ENCODE measurements at regions not wholly inside any gene's neighbourhood (a gene's known extent, or its start where the extent isn't known, plus 50 kb on each side); places are given as distances from the start of the nearest gene placed in this dataset.
"Not testable (repeated sequence)": the region's sequence is repeated elsewhere in the genome, so short reads cannot be mapped to it uniquely, and the experiment has no call there.

GRCh38 chr22:46033256-46034200 is 56.6 kb upstream of the WNT7B start:
- Mint-ChIP-seq H3K9me3 (no peaks in the 10 kb centered on the region), H3K4me1 (peaks cover 39% of the 10 kb centered on the region), H3K27me3 (ENCODE audit: insufficient read depth, low read depth, poor library complexity) (peaks cover 16% of the 10 kb centered on the region), H3K36me3 (ENCODE audit: low read depth) (no peaks in the 10 kb centered on the region), H3K27ac (no peak overlapping the region), H3K4me3 (no peak overlapping the region)
- peaks cover 4% of the 10 kb centered on the region; the same call in 1 of the 2 replicates for H3F3A ChIP-seq (replicated peaks; ENCODE audit: low read depth)
- no peaks in the 10 kb centered on the region for H3K36me3 ChIP-seq (ENCODE audit: insufficient read depth)
- H4K20me1 ChIP-seq (replicated peaks; ENCODE audit: insufficient read depth): no peaks in the 10 kb centered on the region
- no peak for DNase-seq (ENCODE audit: low spot score)
- ATAC-seq: no peak
- H3K9me2 ChIP-seq (ENCODE audit: insufficient read depth): no peaks in the 10 kb centered on the region
- H2AFZ ChIP-seq: no peak overlapping the region
- TF ChIP-seq JUNB (IDR thresholded peaks at IDR 0.05; ENCODE audit: unreplicated experiment): no peak
- TF ChIP-seq, protein P1, sequence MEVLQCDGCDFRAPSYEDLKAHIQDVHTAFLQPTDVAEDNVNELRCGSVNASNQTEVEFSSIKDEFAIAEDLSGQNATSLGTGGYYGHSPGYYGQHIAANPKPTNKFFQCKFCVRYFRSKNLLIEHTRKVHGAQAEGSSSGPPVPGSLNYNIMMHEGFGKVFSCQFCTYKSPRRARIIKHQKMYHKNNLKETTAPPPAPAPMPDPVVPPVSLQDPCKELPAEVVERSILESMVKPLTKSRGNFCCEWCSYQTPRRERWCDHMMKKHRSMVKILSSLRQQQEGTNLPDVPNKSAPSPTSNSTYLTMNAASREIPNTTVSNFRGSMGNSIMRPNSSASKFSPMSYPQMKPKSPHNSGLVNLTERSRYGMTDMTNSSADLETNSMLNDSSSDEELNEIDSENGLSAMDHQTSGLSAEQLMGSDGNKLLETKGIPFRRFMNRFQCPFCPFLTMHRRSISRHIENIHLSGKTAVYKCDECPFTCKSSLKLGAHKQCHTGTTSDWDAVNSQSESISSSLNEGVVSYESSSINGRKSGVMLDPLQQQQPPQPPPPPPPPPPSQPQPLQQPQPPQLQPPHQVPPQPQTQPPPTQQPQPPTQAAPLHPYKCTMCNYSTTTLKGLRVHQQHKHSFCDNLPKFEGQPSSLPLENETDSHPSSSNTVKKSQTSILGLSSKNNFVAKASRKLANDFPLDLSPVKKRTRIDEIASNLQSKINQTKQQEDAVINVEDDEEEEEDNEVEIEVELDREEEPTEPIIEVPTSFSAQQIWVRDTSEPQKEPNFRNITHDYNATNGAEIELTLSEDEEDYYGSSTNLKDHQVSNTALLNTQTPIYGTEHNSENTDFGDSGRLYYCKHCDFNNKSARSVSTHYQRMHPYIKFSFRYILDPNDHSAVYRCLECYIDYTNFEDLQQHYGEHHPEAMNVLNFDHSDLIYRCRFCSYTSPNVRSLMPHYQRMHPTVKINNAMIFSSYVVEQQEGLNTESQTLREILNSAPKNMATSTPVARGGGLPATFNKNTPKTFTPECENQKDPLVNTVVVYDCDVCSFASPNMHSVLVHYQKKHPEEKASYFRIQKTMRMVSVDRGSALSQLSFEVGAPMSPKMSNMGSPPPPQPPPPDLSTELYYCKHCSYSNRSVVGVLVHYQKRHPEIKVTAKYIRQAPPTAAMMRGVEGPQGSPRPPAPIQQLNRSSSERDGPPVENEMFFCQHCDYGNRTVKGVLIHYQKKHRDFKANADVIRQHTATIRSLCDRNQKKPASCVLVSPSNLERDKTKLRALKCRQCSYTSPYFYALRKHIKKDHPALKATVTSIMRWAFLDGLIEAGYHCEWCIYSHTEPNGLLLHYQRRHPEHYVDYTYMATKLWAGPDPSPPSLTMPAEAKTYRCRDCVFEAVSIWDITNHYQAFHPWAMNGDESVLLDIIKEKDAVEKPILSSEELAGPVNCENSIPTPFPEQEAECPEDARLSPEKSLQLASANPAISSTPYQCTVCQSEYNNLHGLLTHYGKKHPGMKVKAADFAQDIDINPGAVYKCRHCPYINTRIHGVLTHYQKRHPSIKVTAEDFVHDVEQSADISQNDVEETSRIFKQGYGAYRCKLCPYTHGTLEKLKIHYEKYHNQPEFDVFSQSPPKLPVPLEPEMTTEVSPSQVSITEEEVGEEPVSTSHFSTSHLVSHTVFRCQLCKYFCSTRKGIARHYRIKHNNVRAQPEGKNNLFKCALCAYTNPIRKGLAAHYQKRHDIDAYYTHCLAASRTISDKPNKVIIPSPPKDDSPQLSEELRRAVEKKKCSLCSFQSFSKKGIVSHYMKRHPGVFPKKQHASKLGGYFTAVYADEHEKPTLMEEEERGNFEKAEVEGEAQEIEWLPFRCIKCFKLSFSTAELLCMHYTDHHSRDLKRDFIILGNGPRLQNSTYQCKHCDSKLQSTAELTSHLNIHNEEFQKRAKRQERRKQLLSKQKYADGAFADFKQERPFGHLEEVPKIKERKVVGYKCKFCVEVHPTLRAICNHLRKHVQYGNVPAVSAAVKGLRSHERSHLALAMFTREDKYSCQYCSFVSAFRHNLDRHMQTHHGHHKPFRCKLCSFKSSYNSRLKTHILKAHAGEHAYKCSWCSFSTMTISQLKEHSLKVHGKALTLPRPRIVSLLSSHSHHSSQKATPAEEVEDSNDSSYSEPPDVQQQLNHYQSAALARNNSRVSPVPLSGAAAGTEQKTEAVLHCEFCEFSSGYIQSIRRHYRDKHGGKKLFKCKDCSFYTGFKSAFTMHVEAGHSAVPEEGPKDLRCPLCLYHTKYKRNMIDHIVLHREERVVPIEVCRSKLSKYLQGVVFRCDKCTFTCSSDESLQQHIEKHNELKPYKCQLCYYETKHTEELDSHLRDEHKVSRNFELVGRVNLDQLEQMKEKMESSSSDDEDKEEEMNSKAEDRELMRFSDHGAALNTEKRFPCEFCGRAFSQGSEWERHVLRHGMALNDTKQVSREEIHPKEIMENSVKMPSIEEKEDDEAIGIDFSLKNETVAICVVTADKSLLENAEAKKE (CRISPR knock-in tag; IDR thresholded peaks at IDR 0.05): no peak
- TF ChIP-seq, protein P2, sequence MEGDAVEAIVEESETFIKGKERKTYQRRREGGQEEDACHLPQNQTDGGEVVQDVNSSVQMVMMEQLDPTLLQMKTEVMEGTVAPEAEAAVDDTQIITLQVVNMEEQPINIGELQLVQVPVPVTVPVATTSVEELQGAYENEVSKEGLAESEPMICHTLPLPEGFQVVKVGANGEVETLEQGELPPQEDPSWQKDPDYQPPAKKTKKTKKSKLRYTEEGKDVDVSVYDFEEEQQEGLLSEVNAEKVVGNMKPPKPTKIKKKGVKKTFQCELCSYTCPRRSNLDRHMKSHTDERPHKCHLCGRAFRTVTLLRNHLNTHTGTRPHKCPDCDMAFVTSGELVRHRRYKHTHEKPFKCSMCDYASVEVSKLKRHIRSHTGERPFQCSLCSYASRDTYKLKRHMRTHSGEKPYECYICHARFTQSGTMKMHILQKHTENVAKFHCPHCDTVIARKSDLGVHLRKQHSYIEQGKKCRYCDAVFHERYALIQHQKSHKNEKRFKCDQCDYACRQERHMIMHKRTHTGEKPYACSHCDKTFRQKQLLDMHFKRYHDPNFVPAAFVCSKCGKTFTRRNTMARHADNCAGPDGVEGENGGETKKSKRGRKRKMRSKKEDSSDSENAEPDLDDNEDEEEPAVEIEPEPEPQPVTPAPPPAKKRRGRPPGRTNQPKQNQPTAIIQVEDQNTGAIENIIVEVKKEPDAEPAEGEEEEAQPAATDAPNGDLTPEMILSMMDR (conservative IDR thresholded peaks at IDR 0.05; ENCODE audit: low read depth in 2 of 2): no peak
- H3K27me3 ChIP-seq (ENCODE audit: insufficient read depth): peaks cover 6% of the 10 kb centered on the region; the same call in 1 of the 2 replicates
- no peak overlapping the region for H3K4me3 ChIP-seq
- H3K4me1 ChIP-seq (ENCODE audit: insufficient read depth): peaks cover 22% of the 10 kb centered on the region
- no peak overlapping the region for H3K4me2 ChIP-seq
- H3K79me2 ChIP-seq (replicated peaks; ENCODE audit: insufficient read depth): no peaks in the 10 kb centered on the region
- no peak overlapping the region for H3K27ac ChIP-seq (ENCODE audit: low read depth)

DNA sequence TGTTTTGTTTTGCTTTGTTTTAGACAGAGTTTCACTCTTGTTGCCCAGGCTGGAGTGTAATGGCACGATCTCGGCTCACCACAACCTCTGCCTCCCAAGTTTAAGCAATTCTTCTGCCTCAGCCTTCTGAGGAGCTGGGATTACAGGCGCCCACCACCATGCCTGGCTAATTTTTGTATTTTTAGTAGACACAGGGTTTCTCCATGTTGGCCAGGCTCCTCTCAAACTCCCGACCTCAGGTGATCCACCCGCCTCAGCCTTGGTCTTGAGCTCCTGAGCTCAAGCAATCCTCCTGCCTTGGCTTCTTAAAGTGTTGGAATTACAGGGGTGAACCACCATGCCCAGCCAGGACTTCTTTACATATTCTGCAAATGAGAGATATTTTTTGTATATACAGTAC is 57.5 kb upstream of the WNT7B start:
- H3K4me2 ChIP-seq: 0 out of 2 replicates have a peak overlapping the region, but pooled peaks have one; percentile 81
- H3K27me3 Mint-ChIP-seq (ENCODE audit: insufficient read depth, low read depth, poor library complexity): peaks cover 14% of the 10 kb centered on the region
- H2AFZ ChIP-seq; H3K79me2 ChIP-seq (replicated peaks; ENCODE audit: insufficient read depth); H3K27ac Mint-ChIP-seq; H4K20me1 ChIP-seq (replicated peaks; ENCODE audit: insufficient read depth); H3F3A ChIP-seq (replicated peaks; ENCODE audit: low read depth); H3K27me3 ChIP-seq (ENCODE audit: insufficient read depth); DNase-seq (ENCODE audit: low spot score); H3K36me3 Mint-ChIP-seq (ENCODE audit: low read depth); H3K36me3 ChIP-seq (ENCODE audit: insufficient read depth); H3K9me3 Mint-ChIP-seq; H3K9me2 ChIP-seq (ENCODE audit: insufficient read depth); H3K27ac ChIP-seq (ENCODE audit: low read depth); ATAC-seq: not testable (repeated sequence)
- peak overlapping the region; percentile 83 for H3K4me3 Mint-ChIP-seq
- peaks cover 39% of the 10 kb centered on the region for H3K4me1 Mint-ChIP-seq
- peak overlapping the region; percentile 65; the same call in 1 of the 2 replicates for H3K4me3 ChIP-seq
- H3K4me1 ChIP-seq (ENCODE audit: insufficient read depth): peaks cover 22% of the 10 kb centered on the region

Measured in GM23338 (cell line).